ENCODE measurements at regions not wholly inside any gene's neighbourhood (a gene's known extent, or its start where the extent isn't known, plus 50 kb on each side); places are given as distances from the start of the nearest gene placed in this dataset.

DNA sequence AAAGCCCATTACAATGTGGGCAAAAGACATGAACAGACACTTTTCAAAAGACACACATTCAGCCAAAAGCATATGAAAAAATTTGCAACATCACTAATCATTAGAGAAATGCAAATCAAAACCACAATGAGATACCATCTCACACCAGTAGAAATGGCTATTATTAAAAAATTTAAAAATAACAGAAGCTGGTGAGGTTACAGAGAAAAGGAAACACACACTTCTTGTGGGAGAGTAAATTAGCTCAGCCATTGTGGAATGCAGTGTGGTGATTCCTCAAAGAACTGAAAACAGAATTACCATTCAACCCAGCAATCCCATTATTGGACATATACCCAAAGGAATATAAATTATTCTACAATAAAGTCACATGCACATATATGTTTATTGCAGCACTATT is 585.2 kb upstream of the TUSC1 start:
- TF ChIP-seq CTCF (IDR thresholded peaks at IDR 0.05) (no peak), POLR2A (IDR thresholded peaks at IDR 0.05) (no peak)

Data from testis (tissue), 2 donors.